Mesothelial cell of epicardium (in vitro differentiated cells): ENCODE measurements at regions not wholly inside any gene's neighbourhood (a gene's known extent, or its start where the extent isn't known, plus 50 kb on each side); places are given as distances from the start of the nearest gene placed in this dataset.
"Not testable (repeated sequence)": the region's sequence is repeated elsewhere in the genome, so short reads cannot be mapped to it uniquely, and the experiment has no call there.

Experiments used
- DNase-seq, 2 experiments: peaks; one replicate each; pipeline ENCODE4 v3.0.0; 2021; ENCODE audit warnings: low spot score in 2 of 2; ENCODE audit not compliant: unreplicated experiment in 2 of 2
- H3K27ac Mint-ChIP-seq: 2 replicates; pipeline ENCODE4 v1.8.0; 2021; ENCODE audit warnings: mixed read lengths
- H3K27me3 Mint-ChIP-seq: 2 replicates; pipeline ENCODE4 v1.8.0; 2021; ENCODE audit warnings: low read depth, mixed read lengths
- H3K36me3 Mint-ChIP-seq: 2 replicates; pipeline ENCODE4 v1.8.0; 2021; ENCODE audit warnings: mixed read lengths
- H3K4me1 Mint-ChIP-seq: 2 replicates; pipeline ENCODE4 v1.8.0; 2021; ENCODE audit warnings: mixed read lengths
- H3K4me3 Mint-ChIP-seq: 2 replicates; pipeline ENCODE4 v1.8.0; 2021; ENCODE audit warnings: mild to moderate bottlenecking, moderate library complexity, mixed read lengths
- H3K9me3 Mint-ChIP-seq: 2 replicates; pipeline ENCODE4 v1.8.0; 2021; ENCODE audit warnings: mixed read lengths
- TF ChIP-seq, protein P1 (sequence below): fragments of 200-600 bp; sonication (generic); IDR thresholded peaks from one replicate; pipeline ENCODE4 v1.5.0; 2021; ENCODE audit warnings: antibody characterized with exemption; ENCODE audit not compliant: unreplicated experiment

DNA sequence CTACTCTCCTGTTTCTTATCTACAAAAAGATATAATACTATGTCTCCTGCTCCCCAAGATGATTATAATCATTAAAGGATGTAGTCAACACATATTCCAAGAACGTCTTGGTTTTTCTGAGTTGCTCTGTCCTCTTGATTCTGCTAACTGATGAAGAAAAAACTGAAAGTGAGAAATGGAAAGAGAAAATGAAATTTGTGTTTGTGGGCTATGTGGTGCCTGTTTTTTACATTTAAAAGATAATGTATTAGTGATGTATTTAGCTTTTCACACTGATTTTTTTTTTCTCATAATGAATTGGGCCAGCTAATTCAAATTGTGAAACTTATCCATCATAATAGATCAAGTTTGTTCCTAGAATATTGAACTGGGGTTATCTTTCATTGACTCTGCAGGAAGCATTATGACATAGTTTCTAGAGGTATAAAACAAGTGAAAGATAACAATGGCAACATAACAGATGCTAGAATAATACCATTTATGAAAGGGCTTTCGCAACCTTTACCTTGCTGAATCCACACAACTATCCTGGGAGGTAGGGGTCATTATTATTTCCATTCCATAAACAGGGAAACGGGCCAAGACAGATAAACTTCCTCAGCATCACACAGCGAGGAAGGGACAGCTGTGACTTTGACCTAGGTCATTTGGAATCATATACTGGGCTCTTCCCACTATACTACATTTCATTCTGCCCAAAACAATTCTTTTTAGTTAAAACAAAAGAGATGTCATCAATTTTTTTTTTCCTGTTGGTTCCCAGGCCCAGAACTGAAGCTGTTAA is 336.7 kb downstream of the GJA1 start:
- Mint-ChIP-seq H3K9me3 (no peaks in the 10 kb centered on the region), H3K4me3 (no peak overlapping the region)
- TF ChIP-seq, protein P1, sequence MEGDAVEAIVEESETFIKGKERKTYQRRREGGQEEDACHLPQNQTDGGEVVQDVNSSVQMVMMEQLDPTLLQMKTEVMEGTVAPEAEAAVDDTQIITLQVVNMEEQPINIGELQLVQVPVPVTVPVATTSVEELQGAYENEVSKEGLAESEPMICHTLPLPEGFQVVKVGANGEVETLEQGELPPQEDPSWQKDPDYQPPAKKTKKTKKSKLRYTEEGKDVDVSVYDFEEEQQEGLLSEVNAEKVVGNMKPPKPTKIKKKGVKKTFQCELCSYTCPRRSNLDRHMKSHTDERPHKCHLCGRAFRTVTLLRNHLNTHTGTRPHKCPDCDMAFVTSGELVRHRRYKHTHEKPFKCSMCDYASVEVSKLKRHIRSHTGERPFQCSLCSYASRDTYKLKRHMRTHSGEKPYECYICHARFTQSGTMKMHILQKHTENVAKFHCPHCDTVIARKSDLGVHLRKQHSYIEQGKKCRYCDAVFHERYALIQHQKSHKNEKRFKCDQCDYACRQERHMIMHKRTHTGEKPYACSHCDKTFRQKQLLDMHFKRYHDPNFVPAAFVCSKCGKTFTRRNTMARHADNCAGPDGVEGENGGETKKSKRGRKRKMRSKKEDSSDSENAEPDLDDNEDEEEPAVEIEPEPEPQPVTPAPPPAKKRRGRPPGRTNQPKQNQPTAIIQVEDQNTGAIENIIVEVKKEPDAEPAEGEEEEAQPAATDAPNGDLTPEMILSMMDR, result no peak

DNA sequence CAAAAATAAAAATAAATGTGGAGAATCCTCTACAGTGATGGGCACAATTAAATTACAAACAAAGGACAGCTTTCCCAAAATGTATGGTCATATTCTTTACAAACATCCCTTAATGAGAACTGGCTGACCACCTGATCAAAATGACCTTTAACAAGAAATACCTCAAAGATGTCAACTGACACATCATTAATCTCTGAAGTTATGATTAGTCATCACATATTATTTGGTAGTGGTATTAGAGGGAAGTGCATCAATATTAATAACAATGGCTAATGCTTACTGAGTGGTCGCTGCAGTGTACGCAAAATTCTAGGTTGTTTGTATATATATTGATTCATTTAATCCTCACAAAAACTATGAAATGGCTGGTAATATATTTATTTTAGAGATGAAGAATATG is 340.6 kb downstream of the GJA1 start:
- no peak overlapping the region for H3K27ac Mint-ChIP-seq
- no peak overlapping the region for H3K4me3 Mint-ChIP-seq
- peaks cover 9% of the 10 kb centered on the region for H3K4me1 Mint-ChIP-seq
- H3K9me3 Mint-ChIP-seq, result no peaks in the 10 kb centered on the region
- no peaks in the 10 kb centered on the region for H3K27me3 Mint-ChIP-seq
- DNase-seq, result no peak
- no peaks in the 10 kb centered on the region for H3K36me3 Mint-ChIP-seq
- TF ChIP-seq, protein P1, result no peak

More for the DNA sequence above, 336.7 kb downstream of the GJA1 start:
- Mint-ChIP-seq H3K27me3 (no peaks in the 10 kb centered on the region), H3K36me3 (no peaks in the 10 kb centered on the region), H3K27ac (no peak overlapping the region), H3K4me1 (peaks cover 9% of the 10 kb centered on the region)
- DNase-seq, result no peak

DNA sequence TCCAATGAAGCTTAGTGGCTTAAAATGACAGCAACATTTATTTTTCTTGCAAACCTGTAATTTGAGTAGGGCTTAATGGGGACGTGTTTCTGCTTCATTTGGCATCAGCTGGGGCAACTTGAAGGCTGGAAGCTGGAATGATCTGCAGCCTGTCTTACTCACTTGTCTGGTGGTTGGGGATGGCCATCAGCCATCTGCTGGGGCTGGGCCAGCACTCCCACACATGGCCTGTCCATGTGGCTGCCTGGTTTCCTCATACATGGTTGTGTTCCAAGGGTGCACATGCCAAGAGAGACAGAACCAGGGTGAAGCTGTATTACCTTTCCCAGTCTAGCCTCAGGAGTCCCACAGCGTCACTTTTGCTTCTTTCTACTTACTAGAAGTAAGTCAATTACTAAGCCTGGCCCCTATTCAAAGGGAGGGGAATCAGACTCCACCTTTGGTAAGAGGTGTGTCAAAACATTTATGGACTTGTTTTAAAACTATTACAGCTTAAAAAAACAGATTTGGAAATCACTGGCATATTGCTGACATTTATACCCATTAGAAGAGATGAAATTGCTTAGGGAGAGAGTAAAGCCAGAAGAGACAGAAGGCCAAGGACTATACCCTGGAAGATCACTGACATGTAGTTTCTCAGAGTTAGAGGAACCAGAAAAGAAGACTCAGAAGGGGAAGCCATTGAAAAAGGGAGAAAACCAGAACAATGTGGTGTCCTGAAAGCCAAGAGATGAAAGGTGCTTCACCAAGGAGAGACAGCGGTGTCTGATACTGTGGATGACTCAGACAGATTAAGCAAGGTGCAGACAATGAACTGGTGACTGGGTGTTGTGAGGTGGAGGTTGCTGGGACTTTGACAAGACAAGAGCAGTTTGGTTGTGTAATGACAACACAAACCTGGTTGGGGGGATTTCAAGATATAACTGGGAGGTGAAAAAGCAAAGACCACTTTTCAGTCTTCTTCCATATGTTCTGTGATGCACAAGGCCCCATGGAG is 345.2 kb downstream of the GJA1 start:
- Mint-ChIP-seq H3K9me3 (no peaks in the 10 kb centered on the region), H3K4me1 (no peaks in the 10 kb centered on the region), H3K27ac (no peak overlapping the region), H3K27me3 (no peaks in the 10 kb centered on the region), H3K4me3 (no peak overlapping the region), H3K36me3 (no peaks in the 10 kb centered on the region)
- DNase-seq, result no peak
- TF ChIP-seq, protein P1, result no peak

DNA sequence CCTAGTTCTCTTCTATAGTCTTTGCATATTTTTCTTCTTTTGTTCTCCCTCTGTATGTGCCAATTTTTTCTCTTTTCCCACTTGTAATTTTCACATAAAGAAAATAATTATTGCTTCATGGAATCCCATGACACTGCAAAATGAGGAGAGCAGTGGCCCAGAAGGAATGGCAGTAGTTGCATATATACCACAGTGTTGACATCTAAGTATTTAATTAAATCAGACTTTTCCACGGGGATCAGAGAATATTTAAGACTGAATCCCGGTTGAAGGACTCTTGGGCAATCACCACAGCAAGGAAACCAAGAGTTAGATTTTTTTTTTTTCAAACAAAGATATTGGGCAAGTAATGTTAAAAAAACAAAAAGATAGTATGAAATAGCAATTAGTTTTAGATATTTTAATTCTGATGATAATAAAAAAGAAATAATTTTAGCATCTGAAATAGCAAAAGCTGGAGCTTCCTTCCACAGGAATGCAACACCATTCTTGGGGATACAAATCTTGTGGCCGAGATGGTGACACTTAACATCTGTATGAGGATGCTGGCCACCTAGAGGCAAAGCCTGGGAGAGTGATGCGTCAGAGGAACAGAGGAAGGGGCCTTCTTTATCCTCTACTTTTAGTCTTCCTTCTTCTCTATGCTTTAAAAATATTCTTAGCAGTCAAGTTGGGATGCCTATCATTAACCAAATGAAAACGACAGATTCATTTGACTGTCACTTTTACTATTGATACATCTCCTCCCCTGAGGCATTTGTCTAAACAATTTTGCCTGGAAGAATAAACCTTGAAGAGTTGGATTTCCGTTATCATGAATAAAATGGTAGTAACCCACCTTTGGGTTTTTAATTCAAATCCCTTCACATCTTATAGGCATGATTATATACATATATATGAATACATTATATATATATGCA is 356.2 kb downstream of the GJA1 start:
- no peaks in the 10 kb centered on the region for H3K36me3 Mint-ChIP-seq
- TF ChIP-seq, protein P1, result no peak
- DNase-seq, result no peak
- peaks cover under 1% of the 10 kb centered on the region for H3K9me3 Mint-ChIP-seq
- H3K4me1 Mint-ChIP-seq, result no peaks in the 10 kb centered on the region
- no peaks in the 10 kb centered on the region for H3K27me3 Mint-ChIP-seq
- no peak overlapping the region for H3K4me3 Mint-ChIP-seq
- no peak overlapping the region for H3K27ac Mint-ChIP-seq

DNA sequence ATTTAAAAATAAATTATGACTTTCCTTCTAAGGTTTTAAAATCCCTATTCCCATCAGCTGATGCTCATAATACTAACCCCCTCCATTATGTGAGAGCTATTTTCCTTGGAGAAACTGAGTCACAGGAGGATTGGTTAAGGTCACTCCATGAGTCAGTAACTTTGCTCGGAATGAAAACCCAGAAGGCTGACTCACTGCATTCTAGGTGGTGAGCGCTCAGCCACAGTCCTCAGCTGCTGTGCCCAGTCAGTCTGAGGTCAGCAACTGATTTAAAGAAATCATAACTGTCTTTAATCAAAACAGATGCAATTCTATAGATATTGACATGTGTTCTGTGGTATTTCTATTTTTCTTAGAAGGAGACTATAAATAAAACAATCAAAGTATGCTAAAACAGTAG is 359.2 kb downstream of the GJA1 start:
- no peak for DNase-seq
- H3K27ac Mint-ChIP-seq, result no peak overlapping the region
- TF ChIP-seq, protein P1, result no peak

DNA sequence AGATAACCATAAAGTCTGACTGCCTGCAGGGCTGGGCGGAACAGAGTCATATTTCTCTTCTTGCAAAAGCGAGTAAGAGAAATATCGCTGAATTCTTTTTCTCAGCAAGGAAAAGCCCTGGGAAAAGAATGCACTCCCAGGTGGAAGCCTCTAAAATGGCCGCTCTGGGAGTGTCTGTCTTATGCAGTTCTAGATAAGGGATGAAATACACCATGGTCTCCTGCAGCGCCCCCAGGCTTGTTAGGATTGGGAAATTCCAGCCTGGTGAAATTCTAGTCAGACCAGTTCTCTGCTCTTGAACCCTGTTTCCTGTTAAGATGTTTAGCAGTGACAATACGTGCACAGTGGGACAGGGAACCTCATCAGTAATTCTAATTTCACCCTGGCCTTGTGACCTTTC is 362.2 kb downstream of the GJA1 start:
- H3K27me3 Mint-ChIP-seq, DNase-seq, H3K4me1 Mint-ChIP-seq, H3K4me3 Mint-ChIP-seq, H3K27ac Mint-ChIP-seq, H3K36me3 Mint-ChIP-seq: not testable (repeated sequence)
- H3K9me3 Mint-ChIP-seq, result peaks cover 32% of the 10 kb centered on the region

More for the DNA sequence above, 359.2 kb downstream of the GJA1 start:
- no peak overlapping the region for H3K4me3 Mint-ChIP-seq
- no peaks in the 10 kb centered on the region for H3K4me1 Mint-ChIP-seq
- H3K36me3 Mint-ChIP-seq, result peaks cover 4% of the 10 kb centered on the region
- no peaks in the 10 kb centered on the region for H3K27me3 Mint-ChIP-seq
- peaks cover 14% of the 10 kb centered on the region for H3K9me3 Mint-ChIP-seq

DNA sequence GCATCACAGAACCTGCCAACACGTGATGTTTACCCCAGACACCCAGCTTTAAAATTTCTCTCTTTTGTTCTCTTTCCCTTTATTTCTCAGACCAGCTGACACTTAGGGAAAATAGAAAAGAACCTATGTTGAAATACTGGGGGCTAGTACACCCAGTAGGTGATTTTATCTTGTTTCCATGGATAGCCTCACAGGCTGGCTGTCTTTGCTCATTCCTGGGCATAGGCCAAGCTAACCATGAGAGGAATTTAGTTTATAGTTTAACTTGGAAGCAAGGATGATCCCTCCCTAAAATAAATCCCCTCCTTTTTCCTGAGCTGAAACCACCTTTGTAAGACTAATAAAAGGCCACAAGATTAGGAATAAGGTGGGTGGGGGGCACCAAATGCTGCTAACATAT is 362.7 kb downstream of the GJA1 start:
- H3K36me3 Mint-ChIP-seq, DNase-seq, H3K27me3 Mint-ChIP-seq, H3K27ac Mint-ChIP-seq, H3K4me3 Mint-ChIP-seq, H3K4me1 Mint-ChIP-seq: not testable (repeated sequence)
- peaks cover 32% of the 10 kb centered on the region for H3K9me3 Mint-ChIP-seq
